Tongue (tissue), 1 donor: ENCODE measurements at regions not wholly inside any gene's neighbourhood (a gene's known extent, or its start where the extent isn't known, plus 50 kb on each side); places are given as distances from the start of the nearest gene placed in this dataset.
A peak's percentile ranks its signal among the peaks of the same experiment; 100 is the strongest.
"Not testable (repeated sequence)": the region's sequence is repeated elsewhere in the genome, so short reads cannot be mapped to it uniquely, and the experiment has no call there.

Source experiments
- DNase-seq: peaks from one replicate; pipeline ENCODE4 v3.0.0-alpha.2; 2015

DNA sequence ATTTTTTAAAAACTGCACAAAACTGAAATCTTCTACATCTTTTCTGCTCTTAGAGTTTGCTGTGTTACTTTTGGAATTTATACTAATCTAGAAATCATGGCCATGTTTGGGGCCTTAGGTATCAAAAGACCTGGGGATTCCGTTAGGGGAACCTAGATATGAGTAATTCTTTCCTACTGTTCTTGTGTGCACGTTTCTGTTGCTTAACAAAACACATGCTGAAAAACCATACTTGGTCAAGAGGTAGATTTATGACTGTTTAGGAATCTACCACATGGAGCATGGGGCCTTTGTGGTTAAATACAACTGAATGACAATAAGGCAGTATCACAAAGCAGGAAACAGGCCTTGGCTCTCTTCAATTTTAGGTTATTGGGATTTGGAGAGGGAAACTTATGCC, 291.9 kb upstream of the USP25 start:
- no peak for DNase-seq

DNA sequence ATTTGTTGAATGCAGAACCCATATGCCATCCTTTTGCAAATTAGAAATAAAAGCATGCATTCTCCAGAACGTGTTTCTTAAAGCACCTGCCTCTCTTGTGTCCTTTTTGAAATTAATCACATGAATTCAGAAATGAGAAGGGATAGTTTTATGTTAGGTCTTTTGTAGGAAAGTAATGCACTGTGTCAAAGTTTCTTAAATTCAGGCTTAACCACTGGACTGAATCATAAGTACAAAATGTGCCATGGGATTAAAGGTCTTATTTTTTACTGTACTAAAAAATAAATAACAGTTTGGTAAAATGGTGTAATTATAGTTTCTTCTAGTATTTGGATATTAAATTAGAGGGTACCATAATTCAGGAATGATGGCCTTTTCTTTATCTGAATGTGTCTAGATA, 290.1 kb upstream of the USP25 start:
- no peak for DNase-seq

DNA sequence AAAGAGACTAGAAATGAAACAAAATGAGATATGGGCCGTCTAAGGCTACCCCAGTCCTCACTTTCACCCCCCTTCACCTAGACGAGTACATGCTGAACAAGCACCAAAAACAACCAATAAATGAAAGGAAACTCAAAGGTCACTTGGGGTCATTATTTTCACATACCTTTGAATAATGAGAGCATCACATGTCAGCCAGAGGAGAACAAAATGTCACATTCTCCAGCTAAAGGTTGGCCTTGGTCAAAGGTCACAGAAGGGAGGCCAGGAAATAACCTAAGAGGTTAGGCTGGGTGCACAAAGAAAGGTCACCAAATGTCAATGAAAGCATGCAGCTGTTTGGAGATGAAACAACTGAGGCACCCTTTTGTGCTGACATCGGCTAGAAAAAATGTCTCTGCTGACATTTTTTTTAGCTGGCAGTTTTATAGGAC, 288.7 kb upstream of the USP25 start:
- no peak for DNase-seq

DNA sequence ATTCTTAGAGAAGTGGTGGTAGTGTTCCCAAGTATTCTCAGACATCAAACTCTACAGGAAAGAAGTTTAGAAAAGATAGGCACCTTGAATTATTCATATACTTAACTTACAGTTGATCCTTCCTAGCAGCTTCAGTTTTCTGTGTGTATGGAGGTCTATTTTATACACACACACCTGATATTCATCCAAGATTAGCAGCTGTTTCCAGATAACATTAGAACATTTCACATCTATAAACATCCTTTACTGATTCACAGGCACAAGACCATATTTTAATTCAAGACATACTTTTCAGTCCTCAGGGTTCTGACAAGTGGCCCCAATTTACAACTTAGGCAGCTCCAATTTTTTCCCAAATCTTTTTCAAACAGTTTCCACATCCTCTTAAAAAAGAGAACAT, 287.8 kb upstream of the USP25 start:
- no peak for DNase-seq

DNA sequence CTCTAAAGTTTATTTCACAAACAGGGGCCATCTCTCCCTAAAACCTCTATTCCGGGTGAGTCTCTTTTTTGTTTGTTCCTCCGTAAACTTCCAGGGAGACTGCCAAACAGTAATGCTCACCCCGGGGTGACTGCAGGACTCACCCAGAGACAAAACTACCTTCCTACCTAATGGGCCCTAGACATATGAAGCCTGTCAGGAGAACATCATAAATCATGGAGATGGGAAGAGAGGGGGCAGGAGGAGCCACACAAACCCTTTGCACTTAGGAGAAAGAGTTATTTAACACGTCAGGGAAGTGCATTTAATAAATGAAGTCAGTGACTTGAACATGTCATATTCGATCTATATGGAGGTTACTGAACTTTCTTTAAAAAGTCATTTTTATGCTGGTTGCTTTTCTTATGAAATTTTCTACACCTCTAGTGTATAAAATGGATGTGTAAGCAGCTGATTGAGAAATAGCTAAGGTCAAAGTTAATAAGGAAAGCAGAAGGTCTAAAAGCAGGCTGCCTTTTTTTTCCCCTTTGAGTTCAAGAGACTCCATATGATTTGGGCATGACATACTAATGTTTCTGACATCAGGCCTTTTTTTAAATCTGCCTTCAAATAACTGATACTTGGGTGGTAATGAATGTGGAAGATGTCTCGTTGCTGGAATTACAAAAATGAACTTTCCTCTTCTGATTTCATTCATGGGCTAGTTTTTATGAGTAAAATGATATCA, 286.9 kb upstream of the USP25 start:
- DNase-seq = no peak

DNA sequence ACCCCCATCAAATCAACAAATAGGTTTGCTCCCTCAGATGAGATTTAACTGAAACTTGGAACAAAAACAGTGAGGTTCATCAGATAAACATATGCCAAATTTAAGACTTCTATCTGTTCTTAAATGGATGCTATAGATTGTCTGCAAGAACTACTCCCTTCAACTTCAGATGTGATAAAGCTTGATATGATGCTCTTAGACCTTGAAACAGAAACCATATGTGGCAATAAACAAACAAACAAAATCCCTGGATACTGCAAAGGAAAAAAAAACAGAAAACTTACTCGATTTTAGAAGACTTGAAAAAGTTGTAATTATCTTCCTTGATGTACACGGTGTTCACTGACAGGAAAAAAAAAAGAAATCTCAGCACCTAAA, 286.1 kb upstream of the USP25 start:
- DNase-seq = no peak

DNA sequence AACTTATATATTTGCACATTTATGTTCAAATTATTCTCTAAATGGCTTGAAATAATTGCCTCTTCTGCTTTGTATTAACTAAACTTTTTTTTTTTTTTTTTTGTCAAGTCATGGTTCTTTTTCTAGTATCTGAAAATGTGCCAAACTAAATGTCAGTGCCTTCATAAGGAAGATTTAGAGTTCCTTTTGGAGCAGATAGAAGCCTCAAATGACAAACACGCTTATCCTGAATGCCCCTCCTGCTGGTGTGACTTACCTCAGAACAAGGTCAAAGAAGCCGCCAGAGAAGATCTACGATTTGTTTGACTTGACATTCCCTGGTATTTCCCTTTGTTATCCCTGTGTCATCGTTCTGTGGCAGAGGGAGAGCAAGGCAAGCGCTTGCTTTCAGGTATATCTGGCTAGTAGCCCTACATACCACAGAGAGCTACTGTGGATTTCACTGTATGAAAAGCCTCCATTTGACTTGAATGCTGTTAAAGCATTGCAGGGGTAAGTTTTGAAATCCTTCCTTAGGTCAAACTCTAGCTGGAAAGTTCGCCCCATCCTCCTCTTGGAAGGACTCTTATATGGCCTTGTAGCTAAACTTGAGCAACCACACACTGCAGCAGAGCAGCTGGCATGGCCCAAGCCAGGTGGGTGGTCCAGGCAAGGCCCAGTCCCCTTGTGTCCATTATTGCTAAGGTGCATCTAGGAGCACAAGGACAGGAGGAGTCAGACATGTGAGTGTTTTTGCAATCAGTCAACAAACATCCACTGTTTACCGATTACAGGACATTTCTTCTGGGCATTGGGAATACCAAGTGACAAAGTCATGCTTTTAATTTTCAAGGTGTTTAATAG, 285.4 kb upstream of the USP25 start:
- no peak for DNase-seq

DNA sequence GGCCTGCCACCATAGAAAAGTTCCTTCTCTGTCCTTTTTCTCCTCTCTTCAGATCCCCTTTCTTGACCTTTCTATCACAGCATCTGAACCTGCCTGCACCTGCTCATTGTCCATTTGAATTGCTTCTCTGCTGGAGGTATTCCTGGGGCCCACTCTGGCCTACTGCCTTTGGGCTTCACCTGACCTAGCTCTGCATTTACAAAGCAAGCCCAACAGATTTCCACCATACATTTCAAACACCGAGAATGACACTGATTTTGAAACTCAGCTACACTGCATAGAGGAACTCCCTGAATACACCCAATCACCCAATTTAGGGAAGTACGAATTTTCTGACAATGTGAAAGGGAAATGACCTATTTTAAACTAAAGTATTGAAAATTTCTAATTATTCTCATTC, 284.5 kb upstream of the USP25 start:
- DNase-seq = no peak

DNA sequence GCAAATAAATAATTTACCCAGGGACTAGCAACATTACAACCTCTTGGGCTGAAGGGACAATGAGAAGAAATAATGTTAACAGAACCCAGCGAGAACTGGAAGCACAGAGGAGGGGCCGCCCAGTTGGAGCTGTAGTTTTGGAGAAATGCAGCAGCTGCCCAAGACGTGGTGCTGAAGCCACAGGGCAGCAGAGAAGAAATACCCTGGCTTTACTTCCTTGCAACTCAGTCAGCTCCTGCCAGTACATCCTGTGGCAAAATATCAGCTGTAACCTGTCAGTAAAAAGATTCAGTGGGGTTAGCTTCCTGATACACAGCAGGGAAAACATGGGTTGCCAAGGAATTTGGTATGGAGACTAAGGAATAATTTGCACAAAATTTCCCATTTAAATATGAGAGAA, 283.6 kb upstream of the USP25 start:
- DNase-seq = peak; percentile 34

DNA sequence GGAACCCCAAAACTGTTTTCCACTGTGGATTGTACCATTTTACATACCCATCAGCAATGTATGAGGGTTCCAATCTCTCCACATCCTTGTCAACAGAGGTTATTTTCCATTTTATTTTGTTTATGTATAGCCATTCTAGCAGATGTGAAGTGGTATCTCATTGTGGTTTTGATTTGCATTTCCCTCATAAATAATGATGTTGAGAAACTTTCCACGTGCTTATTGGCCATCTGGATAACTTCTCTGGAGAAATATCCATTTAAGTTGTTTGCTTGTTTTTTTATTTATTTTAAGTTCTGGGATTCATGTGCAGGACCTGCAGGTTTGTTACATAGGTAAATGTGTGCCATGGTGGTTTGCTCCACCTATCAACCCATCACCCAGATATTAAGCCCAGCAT, 280.2 kb upstream of the USP25 start:
- DNase-seq = no peak

DNA sequence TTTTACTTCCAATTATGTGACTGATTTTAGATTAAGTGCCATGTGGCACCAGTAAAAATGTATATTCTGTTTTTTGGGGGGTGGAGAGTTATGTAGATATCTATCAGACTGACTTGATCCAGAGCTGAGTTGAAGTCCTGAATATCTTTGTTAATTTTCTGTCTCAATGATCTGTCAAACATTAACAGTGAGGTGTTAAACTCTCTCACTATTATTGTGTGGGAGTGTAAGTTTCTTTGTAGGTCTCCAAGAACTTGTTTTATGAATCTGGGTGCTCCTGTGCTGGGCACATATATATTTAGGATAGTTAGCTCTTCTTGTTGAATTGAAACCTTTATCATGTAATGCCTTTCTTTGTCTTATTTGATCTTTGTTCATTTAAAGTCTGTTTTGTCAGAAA, 276.5 kb upstream of the USP25 start:
- no peak for DNase-seq

DNA sequence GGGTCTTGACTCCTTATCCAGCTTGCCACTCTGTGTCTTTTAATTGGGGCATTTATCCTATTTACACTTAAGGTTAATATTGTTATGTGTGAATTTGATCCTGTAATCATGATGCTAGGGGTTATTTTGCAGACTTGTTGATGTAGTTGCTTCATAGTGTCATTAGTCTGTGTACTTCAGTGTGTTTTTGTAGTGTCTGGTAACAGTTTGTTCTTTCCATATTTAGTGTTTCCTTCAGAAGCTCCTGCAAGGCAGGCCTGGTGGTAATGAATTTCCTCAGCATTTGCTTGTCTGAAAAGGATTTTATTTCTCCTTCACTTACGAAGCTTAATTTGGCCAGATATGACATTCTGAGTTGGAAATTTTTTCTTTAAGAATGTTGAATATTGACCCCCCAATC, 276.0 kb upstream of the USP25 start:
- not testable (repeated sequence) for DNase-seq

DNA sequence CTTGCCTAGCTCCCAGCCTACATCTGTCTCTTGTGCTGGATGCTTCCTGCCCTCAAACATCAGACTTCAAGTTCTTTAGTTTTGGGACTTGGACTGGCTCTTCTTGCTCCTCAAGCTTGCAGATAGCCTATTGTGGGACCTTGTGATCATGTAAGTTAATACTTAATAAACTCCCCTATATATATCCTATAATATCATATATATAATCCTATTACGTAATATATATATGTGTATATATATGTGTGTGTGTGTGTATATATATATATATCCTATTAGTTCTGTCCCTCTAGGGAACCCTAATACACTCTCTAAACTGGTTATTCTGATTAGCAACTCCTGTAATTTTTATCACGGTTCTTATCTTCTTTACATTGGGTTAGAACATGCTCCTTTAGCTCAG, 274.9 kb upstream of the USP25 start:
- DNase-seq = not testable (repeated sequence)

DNA sequence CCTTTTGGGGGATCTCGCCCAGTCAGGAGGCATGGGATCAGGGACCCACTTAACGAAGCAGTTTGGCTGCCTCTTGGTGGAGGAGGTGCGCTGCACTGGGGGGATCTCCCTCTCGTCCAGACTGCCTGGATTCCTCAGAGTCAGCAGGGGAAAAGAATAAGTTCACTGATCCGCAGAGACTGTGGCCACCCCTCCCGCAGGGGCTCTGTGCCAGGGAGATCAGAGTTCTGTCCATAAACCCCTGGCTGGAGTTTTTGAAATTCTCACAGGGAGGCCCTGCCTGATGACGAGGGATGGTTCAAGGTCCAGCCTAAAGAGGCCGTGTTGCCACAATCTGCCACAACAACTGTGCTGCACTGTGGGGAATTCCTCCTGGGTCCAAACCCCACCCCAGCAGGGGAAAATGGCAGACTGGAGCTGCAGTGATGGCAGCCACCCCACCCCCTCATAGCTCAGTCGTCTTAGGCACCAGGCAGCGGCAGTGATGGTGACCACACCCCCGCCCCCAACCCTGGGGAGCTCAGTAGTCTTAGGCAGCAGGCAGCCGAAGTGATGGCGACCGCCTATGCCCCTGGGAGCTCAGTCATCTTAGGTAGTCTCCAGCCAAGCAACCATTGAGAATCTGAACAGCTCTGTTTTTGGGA, 273.8 kb upstream of the USP25 start:
- DNase-seq = no peak

DNA sequence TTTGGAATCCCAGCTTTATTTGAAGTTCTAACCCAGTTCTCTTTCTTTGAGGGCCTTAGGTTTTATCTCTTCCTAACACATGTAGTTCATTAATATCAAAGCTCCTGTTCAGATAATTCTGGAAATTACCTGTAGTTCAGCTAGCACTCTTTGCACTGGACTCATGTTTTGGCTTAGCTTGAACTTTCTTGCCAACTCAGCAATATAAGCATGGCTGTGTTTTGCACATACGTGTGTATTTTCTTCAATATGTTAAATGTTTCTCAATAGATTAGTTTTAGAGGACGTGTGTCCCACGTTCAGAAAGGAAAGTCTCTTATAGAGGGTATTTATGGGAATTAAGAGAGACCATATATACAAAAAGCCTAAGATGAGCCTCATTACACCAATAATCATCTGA, 271.8 kb upstream of the USP25 start:
- DNase-seq = no peak

DNA sequence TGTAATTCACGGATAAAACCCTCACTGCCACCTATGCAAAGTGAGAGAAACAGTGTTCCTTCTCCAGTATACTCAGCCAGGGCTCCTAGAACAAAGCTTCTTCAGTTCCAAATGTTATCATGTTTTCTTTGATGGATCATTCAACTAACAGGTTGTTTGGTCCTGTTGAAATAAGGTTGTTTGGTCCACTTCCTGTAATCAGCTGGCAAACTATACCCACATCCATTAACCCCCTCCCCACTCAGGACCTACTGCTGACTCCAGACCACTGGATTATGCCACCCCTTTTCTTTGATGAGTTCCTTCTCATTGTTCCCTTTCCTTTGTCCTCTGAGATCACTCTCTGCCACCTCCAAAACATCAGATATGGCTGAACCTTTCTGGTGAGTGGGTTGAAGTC, 267.7 kb upstream of the USP25 start:
- no peak for DNase-seq

DNA sequence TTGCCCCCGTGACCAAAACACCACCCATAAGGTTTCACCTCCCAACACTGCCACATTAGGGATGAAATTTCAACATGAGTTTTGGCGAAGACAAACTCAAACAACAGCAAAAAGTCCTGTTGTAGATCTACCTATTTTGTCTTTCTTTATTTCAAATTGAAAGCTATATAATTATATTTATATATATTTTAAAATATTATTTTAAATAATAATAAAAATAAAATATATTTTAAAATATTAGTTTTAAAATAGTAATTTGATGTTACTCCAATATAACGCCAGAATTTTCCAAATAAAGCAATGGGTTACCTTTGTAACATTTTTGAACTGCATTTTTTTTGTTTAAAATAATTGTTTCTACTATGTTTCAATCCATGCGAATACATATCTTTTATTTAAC, 263.5 kb upstream of the USP25 start:
- DNase-seq = no peak

DNA sequence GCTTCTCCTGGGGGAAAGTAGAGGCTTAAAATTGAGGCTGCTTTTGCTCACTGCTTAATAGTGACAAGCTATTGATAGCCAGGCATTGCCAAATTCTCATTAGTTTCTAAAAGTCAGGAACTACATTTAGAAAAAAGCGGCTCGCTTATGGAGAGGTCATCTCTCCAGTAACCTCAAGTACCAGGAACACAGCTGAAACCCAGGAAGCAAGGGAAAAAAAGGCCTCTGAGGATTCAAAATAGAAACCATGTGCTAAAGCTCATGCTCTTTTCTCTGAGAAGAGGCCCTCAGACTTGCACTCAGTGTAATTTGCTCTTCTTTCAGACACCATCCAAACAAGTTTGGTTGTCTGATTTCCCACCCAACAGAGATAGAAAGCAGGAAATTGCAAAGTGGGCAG, 261.4 kb upstream of the USP25 start:
- peak; percentile 24 for DNase-seq

DNA sequence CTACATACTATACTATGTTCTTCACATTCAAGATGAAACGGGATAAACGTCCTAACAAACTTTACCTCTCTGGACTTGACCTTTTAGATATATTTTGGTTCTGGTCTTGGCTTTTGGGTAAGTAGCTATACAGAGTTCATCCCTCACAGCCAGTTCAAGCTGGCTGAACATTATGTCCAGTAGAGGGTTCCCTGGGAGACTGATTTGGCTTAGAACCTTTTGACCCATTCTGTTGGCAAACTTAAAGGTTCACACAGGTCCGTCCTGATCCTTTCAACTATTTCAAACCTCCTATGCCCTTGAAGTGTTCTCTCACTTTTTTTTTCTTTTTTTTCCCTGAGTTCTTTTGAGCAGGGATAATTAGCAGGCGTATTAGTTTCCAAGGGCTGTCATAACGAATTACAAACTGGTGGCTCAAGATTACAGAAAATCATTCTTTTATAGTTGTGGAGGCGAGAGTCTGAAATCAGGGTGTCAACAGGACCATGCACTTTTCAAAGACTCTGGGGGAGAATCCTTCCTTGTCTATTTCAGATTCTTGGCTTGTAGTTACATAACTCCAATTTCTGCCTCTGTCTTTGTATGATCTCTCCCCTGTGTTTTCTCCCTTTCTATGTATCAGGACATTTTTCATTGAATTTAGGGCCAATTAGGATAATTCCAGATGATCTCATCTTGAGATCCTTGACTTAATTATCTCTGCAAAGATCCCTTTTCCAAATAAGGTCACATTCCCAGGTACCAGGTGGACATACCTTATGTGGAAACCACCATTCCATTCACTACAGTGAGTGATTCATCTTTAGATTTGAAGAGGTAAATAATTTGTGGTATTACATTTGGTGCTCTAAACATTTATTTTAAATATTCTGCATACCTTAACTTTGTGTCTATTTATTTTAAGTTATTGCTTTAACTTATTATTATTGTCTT, 257.4 kb upstream of the USP25 start:
- no peak for DNase-seq

DNA sequence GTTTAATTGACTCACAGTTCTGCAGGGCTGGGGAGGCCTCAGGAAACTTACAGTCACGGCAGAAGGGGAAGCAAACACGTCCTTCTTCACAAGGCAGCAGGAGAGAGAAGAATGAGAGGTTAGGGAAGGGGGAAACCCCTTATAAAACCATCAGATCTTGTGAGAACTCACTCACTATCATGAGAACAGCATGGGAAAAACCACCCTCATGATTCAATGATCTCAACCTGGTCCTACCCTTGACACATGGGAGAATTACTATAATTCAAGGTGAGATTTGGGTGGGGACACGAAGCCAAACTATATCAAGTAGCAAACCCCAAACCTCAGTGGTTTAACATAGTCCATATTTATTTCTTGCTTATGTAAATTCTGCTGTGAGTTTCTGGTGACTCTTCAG, 252.0 kb upstream of the USP25 start:
- DNase-seq = not testable (repeated sequence)

DNA sequence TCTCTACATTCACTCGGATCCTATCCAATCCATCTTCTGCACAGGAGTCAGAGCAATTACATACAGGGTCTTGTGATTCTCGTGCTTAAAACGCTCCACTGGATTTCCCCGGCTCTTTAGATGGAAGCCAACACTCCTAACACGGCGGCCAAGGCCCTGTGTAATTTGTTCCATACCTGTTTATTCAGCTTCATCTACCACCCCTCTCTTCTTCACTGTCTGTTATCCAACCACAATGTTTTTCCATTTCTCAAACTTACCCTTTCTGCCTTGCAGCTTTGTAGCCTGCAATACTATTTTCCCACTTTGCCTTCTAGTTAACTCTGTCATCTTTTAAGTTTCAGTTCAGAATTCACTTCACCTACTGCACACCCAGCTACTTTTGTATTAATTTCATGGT, 249.6 kb upstream of the USP25 start:
- no peak for DNase-seq

DNA sequence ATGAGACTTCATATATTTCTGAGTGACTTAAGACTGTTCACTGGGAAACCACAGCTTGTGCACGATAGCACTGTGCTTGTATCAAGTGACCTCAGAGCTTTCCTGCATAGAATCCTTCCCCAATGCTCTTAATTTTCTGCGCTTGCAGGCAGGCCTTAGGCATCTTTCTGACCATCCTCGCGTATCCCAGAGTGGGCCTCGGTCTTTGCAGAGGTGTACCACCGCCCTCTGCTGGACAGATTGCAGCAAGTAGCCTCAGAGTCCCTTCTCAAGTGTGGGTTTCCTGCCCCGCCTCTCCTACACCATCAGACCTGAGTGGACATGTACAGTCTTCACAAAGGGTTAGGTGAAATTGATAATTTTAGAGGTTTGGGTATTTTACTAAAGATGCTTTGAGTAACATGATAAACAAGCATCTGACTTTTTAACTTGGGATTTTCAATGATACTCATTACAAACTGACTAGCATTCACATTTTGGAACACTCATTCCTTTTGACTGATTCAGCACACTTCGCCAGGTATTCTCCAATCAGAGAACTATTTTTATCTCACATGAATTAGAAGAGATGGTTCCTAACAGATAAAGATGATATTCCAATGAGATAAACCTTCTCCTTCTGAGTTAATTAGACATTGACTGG, 246.5 kb upstream of the USP25 start:
- DNase-seq = peak; percentile 96
